HL-60 (cell line): ENCODE measurements at regions not wholly inside any gene's neighbourhood (a gene's known extent, or its start where the extent isn't known, plus 50 kb on each side); places are given as distances from the start of the nearest gene placed in this dataset.

Experiments
- DNase-seq, 2 experiments: peaks; one replicate each; pipeline ENCODE4 v3.0.0-alpha.2; 2010 to 2020; ENCODE audit warnings: low read depth in 1 of 2, low spot score in 1 of 2
- H3K27ac ChIP-seq: fragments of 250-450 bp; sonication (Bioruptor Pico); replicated peaks from 2 replicates; pipeline ENCODE4 v1.5.1; 2020; ENCODE audit warnings: mild to moderate bottlenecking, moderate library complexity
- H3K27me3 ChIP-seq: fragments of 250-450 bp; sonication (Bioruptor Pico); 2 replicates; pipeline ENCODE4 v1.5.1; 2021; ENCODE audit warnings: mild to moderate bottlenecking, moderate library complexity; ENCODE audit not compliant: insufficient read depth, poor library complexity, severe bottlenecking
- H3K4me3 ChIP-seq: replicated peaks from 2 replicates; pipeline ENCODE4 v1.5.1; 2011; ENCODE audit warnings: mild to moderate bottlenecking, control low read depth, low read length; ENCODE audit not compliant: insufficient read depth
- GABPA ChIP-seq: IDR thresholded peaks from 2 replicates; pipeline ENCODE4 v1.6.1; 2012; ENCODE audit warnings: low read depth
- POLR2AphosphoS5 ChIP-seq: IDR thresholded peaks from 2 replicates; pipeline ENCODE4 v1.6.1; 2012; ENCODE audit warnings: low read depth
- SPI1 ChIP-seq: IDR thresholded peaks from 2 replicates; pipeline ENCODE4 v1.6.1; 2012; ENCODE audit warnings: low read depth, mild to moderate bottlenecking, borderline replicate concordance
- TF ChIP-seq, protein P1 (sequence below): IDR thresholded peaks from one replicate; pipeline ENCODE4 v1.5.1; 2011; ENCODE audit warnings: low read length, control low read depth, inconsistent platforms; ENCODE audit not compliant: insufficient read depth
- TF ChIP-seq, protein P2 (sequence below): IDR thresholded peaks from 2 replicates; pipeline ENCODE4 v1.6.1; 2012; ENCODE audit warnings: low read depth; ENCODE audit not compliant: insufficient replicate concordance

DNA sequence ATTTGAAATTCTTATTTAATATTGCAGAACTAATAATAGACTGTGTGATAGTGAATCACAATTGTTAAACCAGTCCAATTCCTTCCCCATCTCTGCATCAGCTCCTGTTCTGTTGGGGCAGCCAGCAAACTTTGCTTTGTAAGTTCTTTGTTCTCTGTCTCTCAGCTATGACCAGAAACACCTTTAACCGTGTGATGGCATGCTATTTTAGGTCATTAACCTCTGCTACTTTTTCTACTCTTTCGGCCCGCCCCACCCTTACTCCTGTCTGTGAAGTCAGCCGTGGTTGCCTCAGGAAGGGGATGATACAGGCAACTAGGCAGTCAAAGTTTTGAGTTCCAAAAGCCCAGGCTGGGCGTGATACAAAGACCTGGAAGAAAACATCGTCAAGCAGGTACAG lies 51.3 kb upstream of the EGFL6 start:
- no peak overlapping the region for H3K27ac ChIP-seq
- no peaks in the 10 kb centered on the region for H3K27me3 ChIP-seq

DNA sequence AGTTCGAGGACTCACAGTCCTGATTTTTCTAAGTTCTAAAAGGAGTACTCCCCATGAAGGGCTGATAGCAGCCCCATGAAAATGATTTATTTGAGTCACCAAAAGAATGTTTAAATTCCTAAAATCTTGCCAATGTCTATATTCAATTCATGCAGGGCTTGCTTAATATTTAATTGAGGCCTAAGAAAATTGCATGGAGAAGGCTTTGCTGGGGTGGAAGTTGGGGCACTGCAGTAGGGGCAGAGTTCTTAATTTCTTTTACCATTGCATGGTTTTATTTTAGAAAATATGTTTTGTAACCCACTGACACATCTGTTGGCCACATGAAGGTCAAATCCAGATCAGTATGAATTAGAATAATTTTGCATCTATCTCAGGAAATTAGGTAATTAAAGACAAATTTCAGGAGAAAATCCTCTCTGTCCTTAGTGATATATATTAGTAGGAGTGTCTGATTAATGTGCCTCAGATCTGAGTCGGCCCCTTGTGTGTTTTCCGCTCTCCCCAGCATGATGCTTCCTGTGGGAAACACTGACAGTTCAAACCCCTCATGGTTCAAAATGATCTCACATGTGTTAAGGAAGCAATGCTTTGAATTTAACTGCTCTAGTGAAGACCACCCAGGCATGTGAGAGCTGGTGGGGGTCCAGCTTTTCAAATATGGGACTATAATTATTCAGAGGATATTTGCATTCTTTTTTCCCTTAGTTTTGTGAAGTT lies 54.0 kb upstream of the EGFL6 start:
- Histone ChIP-seq H3K27ac (no peak overlapping the region), H3K27me3 (no peaks in the 10 kb centered on the region), H3K4me3 (no peak overlapping the region)
- TF ChIP-seq, protein P1, sequence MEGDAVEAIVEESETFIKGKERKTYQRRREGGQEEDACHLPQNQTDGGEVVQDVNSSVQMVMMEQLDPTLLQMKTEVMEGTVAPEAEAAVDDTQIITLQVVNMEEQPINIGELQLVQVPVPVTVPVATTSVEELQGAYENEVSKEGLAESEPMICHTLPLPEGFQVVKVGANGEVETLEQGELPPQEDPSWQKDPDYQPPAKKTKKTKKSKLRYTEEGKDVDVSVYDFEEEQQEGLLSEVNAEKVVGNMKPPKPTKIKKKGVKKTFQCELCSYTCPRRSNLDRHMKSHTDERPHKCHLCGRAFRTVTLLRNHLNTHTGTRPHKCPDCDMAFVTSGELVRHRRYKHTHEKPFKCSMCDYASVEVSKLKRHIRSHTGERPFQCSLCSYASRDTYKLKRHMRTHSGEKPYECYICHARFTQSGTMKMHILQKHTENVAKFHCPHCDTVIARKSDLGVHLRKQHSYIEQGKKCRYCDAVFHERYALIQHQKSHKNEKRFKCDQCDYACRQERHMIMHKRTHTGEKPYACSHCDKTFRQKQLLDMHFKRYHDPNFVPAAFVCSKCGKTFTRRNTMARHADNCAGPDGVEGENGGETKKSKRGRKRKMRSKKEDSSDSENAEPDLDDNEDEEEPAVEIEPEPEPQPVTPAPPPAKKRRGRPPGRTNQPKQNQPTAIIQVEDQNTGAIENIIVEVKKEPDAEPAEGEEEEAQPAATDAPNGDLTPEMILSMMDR: no peak
- TF ChIP-seq GABPA (no peak), SPI1 (no peak), POLR2AphosphoS5 (no peak)
- TF ChIP-seq, protein P2, sequence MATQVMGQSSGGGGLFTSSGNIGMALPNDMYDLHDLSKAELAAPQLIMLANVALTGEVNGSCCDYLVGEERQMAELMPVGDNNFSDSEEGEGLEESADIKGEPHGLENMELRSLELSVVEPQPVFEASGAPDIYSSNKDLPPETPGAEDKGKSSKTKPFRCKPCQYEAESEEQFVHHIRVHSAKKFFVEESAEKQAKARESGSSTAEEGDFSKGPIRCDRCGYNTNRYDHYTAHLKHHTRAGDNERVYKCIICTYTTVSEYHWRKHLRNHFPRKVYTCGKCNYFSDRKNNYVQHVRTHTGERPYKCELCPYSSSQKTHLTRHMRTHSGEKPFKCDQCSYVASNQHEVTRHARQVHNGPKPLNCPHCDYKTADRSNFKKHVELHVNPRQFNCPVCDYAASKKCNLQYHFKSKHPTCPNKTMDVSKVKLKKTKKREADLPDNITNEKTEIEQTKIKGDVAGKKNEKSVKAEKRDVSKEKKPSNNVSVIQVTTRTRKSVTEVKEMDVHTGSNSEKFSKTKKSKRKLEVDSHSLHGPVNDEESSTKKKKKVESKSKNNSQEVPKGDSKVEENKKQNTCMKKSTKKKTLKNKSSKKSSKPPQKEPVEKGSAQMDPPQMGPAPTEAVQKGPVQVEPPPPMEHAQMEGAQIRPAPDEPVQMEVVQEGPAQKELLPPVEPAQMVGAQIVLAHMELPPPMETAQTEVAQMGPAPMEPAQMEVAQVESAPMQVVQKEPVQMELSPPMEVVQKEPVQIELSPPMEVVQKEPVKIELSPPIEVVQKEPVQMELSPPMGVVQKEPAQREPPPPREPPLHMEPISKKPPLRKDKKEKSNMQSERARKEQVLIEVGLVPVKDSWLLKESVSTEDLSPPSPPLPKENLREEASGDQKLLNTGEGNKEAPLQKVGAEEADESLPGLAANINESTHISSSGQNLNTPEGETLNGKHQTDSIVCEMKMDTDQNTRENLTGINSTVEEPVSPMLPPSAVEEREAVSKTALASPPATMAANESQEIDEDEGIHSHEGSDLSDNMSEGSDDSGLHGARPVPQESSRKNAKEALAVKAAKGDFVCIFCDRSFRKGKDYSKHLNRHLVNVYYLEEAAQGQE: no peak
- no peak for DNase-seq

More for the DNA sequence above, 51.3 kb upstream of the EGFL6 start:
- TF ChIP-seq GABPA (no peak), POLR2AphosphoS5 (no peak), SPI1 (no peak)
- TF ChIP-seq, protein P2: no peak
- TF ChIP-seq, protein P1: no peak
- no peak overlapping the region for H3K4me3 ChIP-seq
- no peak for DNase-seq

GRCh38 chrX:13511944-13512330 lies 57.5 kb upstream of the EGFL6 start:
- Histone ChIP-seq H3K4me3 (no peak overlapping the region), H3K27ac (no peak overlapping the region), H3K27me3 (no peaks in the 10 kb centered on the region)
- no peak for TF ChIP-seq POLR2AphosphoS5
- TF ChIP-seq SPI1: no peak
- TF ChIP-seq, protein P1: no peak
- TF ChIP-seq, protein P2: no peak
- TF ChIP-seq GABPA: no peak
- DNase-seq: no peak
